ENCODE measurements at regions not wholly inside any gene's neighbourhood (a gene's known extent, or its start where the extent isn't known, plus 50 kb on each side); places are given as distances from the start of the nearest gene placed in this dataset.

- TF ChIP-seq POLR2A (IDR thresholded peaks at IDR 0.05; ENCODE audit: low read length) = no peak
- TF ChIP-seq GATA1 (IDR thresholded peaks at IDR 0.05; ENCODE audit: low read depth, low read length) = no peak
Observed at GRCh38 chr12:9372202-9372601, 164.0 kb upstream of the PZP start.

Measured in erythroblast (primary cell).